GM19463 (cell line): ENCODE measurements at regions not wholly inside any gene's neighbourhood (a gene's known extent, or its start where the extent isn't known, plus 50 kb on each side); places are given as distances from the start of the nearest gene placed in this dataset.
"Not testable (repeated sequence)": the region's sequence is repeated elsewhere in the genome, so short reads cannot be mapped to it uniquely, and the experiment has no call there.

Source experiments
- ATAC-seq: cut with Tn5 transposase; IDR thresholded peaks from one replicate; pipeline ENCODE4 v1.9.1; 2021; ENCODE audit warnings: mild to moderate bottlenecking, moderate library complexity; ENCODE audit not compliant: unreplicated experiment

DNA sequence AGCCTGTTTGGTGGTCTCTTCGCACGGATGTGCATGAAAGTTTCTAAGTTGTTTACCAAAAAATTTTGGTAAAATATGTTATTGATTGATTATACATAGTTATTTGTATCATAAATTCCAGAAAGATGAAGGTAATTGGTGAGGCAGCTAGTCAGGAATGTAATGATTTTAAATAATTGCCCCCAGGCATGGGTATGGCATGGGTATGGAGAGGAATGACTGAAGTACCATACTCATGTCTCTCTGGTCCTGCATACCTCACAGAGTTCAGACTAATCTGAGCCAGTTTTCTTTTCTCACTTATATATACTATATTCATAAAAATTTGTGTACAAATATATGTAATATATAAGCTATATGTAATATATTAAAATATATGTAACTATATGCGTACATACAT, 329.0 kb upstream of the TECRL start:
- ATAC-seq: no peak

- ATAC-seq: not testable (repeated sequence)
Observed at GRCh38 chr4:64737854-64738138, 328.5 kb upstream of the TECRL start.

GRCh38 chr4:64737026-64737853, 328.0 kb upstream of the TECRL start:
- ATAC-seq: no peak

DNA sequence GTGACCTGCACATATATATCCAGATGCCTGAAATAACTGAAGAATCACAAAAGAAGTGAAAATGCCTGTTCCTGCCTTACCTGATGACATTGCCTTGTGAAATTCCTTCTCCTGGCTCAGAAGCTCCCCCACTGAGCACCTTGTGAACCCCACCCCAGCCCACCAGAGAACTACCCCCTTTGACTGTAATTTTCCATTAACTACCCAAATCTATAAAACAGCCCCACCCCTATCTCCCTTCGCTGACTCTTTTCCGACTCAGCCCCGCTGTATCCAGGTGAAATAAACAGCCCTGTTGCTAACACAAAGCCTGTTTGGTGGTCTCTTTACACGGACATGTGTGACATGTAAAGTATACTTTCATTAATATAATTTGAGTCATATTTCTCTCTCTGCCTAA, 320.3 kb upstream of the TECRL start:
- no peak for ATAC-seq

- ATAC-seq: no peak
Observed at GRCh38 chr4:64727960-64728359, 318.7 kb upstream of the TECRL start.

DNA sequence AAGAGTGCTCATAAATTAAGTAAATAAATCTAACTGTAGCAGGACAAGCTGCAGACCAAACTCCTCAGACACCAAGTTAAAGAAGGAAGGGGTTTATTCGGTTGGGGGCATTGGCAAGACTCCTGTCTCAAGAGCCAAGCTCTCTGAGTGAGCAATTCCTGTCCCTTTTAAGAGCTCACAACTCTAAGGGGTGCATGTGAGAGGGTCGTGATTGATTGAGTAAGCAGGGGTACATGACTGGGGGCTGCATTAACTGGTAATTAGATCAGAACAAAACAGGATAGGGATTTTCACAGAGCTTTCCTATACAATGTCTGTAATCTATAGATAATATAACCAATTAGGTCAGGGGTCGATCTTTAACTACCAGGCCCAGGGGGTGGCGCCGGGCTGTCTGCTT, 318.1 kb upstream of the TECRL start:
- ATAC-seq: not testable (repeated sequence)

DNA sequence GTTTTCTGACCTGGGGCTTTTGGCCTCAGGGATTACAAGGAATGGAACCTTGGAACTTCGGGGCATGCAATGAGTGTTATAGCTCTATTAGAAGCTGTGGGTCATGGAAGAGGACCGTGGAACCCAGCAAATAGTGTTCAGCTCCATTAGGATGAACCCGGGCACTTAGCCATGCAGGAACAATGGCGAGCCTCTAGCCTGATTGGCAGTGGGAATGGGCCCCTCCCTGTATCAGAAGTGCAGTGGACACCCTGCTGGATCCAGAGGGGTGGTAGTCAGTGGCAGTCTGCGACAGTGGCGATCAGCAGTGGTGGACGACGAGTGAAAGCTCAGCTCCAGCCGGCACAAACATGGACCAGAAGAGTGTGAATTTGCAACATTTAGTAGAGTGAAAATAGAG, 315.4 kb upstream of the TECRL start:
- no peak for ATAC-seq

- no peak for ATAC-seq
Observed at GRCh38 chr4:64721106-64721505, 311.9 kb upstream of the TECRL start.

DNA sequence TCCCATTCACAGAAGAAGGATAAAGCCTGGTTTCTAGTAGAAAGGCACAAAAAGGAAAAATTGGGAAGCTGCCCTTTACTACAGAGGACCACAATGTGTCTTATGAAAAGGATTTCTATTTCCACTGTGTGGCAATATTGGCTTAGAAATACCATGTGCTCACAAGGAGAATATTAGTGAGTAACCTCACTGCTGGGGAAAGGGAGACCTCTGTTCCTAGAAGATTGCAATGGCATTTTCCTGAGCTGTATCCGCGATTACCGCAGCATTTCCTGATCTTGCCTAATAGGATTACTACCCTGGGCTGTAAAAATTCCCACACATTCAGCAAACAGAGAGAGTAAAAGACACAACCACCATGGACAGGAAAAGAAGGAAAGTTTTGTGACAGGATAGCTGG, 308.8 kb upstream of the TECRL start:
- no peak for ATAC-seq

DNA sequence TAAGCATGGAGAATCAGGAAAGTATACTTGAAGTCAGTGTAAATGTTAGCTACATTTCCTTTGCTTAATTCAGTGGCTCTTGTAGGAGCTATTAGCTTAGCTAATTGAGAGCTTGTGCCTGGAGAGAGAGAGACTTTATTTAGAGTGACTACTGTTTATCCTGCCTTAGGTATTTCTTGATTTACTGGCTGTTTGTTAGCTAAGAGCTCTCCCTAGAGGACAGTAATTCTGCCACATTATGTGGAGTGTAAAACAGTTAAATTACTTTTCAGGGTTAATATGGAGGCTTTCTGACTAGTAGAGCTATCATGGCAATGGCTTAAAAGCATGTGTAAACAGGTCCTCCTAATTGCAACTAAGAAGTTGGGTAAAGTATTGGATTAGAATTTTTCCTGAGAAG, 306.5 kb upstream of the TECRL start:
- ATAC-seq: no peak

- peak; percentile 60 for ATAC-seq
Observed at GRCh38 chr4:64713256-64713840, 304.1 kb upstream of the TECRL start.

DNA sequence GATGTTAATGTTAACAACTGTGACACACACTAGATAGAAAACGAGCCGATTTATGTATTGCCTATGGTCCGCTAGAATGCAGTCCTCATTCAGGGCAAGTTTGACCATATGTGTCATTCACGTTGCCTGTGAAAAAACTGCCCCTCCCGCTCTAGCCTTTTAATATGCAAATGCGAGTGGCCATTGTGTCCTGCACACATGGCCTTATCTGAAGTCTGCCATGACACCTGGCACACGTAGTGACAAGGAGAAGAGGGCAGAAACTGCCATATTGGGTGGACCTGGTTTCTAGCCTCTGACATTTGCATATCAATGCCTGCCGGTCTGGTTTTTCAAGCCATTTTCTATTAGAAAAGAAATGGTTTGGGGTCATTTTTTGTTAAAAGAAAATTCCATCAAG, 303.3 kb upstream of the TECRL start:
- no peak for ATAC-seq

GRCh38 chr4:64705989-64706388, 296.7 kb upstream of the TECRL start:
- ATAC-seq: no peak

DNA sequence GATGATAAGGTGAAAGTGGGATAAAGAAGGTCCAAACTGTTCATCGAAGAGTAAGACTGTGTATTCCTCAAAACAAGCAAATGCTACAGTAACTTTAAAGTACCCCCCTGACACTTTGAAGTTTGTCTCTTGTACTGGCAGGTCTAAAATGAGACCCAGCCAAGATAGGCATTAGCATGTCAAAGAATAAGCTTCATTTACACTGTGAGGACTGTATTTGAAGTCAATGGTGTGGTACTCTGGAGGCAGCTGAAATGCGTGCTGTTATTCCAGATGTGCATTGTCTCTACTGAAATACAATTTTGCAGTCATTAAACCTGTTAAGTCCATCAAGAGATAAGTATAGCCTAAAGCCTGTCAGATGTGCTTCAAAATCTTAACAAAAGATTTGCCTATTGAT, 288.9 kb upstream of the TECRL start:
- no peak for ATAC-seq

DNA sequence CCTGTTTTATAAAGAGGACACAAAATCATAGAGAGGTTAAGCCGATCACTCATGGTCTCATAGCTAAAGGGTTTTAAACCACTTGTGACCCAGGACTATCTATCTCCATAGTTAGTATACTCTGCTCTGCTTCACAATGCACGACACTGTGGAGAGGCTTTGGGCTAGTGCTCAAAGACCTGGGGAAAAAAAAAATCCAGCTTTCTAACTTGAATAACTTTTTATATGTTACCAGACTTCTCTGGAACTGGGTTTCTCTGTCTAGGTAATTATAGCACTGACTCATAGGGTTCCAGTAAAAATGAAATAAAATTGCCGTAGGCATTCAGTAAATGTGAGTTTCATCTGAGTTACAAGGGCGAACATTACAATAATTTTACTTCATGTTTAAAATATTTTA, 273.7 kb upstream of the TECRL start:
- ATAC-seq: no peak

- no peak for ATAC-seq
Observed at GRCh38 chr4:64682481-64682880, 273.2 kb upstream of the TECRL start.

- ATAC-seq: not testable (repeated sequence)
Observed at GRCh38 chr4:64673121-64673520, 263.9 kb upstream of the TECRL start.

DNA sequence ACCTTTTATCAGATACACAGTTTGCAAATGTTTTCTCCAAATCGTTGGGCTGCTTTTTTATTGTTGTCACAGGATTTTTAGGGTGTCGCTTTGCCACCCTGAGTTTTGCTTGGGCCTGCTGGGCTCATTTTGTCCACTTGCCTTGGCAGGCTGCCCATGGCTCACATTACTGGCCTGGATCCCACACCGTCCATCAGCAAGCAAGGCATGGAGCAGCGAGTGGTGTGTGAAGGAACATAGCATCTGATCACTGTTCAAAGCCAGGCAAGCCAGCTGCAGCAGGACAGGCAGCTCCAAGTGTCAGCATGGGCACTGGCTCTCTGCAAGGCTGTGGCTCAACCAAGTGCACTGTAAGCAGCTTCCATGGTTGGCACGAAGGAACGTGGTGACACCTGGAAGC, 261.4 kb upstream of the TECRL start:
- ATAC-seq: no peak

DNA sequence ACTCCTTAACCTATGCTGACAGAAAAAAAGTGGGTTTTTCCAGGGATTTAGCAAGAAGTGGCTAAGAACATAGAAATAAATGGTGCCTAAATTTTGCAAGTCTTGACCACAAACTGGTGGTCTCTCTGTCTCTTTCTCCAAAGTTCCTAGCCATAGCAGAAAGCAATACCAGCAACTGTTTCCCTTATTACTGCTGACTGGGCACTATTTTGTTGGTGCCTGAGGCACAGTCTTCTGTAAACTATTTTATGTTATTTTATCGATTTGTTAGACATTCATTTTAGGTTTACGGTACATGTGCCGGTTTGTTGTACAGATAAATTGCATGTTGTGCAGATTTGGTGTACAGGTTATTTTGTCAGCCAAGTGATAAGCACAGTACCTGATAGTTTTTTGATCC, 234.6 kb upstream of the TECRL start:
- ATAC-seq: no peak

- ATAC-seq: no peak
Observed at GRCh38 chr4:64642936-64643335, 233.7 kb upstream of the TECRL start.

- not testable (repeated sequence) for ATAC-seq
Observed at GRCh38 chr4:64640402-64640801, 231.2 kb upstream of the TECRL start.

GRCh38 chr4:64625438-64625837, 216.2 kb upstream of the TECRL start:
- ATAC-seq: no peak

GRCh38 chr4:64617800-64618199, 208.6 kb upstream of the TECRL start:
- no peak for ATAC-seq
